ENCODE measurements at regions not wholly inside any gene's neighbourhood (a gene's known extent, or its start where the extent isn't known, plus 50 kb on each side); places are given as distances from the start of the nearest gene placed in this dataset.

- TF ChIP-seq CTCF (IDR thresholded peaks at IDR 0.05; ENCODE audit: control extremely low read depth, extremely low read depth, low read depth, missing control alignments), result no peak
- POLR2A ChIA-PET, result interaction anchor here (0.5 kb wide), 1 partner anchor 143 kb away, joined by 4 read pairs; no protein-coding TSS in a partner anchor
- CTCF ChIA-PET, result interaction anchor here (1.0 kb wide), 1 partner anchor 16 kb away, joined by 3 read pairs; no protein-coding TSS in a partner anchor
- DNase-seq (ENCODE audit: extremely low spot score), result no peak
Measured at GRCh38 chr16:86285938-86286921, 224.1 kb upstream of the FOXF1 start.

GRCh38 chr16:86286991-86287663, 223.2 kb upstream of the FOXF1 start:
- no peak for DNase-seq (ENCODE audit: extremely low spot score)
- CTCF ChIA-PET, result no interaction called here
- no peak for TF ChIP-seq CTCF (IDR thresholded peaks at IDR 0.05; ENCODE audit: control extremely low read depth, extremely low read depth, low read depth, missing control alignments)
- POLR2A ChIA-PET, result no interaction called here

- no peak for TF ChIP-seq CTCF (IDR thresholded peaks at IDR 0.05; ENCODE audit: control extremely low read depth, extremely low read depth, low read depth, missing control alignments)
- no peak for DNase-seq (ENCODE audit: extremely low spot score)
- ChIA-PET POLR2A (no interaction called here), CTCF (no interaction called here)
Measured at GRCh38 chr16:86287664-86288201, 222.6 kb upstream of the FOXF1 start.

- no peak for DNase-seq (ENCODE audit: extremely low spot score)
- ChIA-PET CTCF (no interaction called here), POLR2A (no interaction called here)
- no peak for TF ChIP-seq CTCF (IDR thresholded peaks at IDR 0.05; ENCODE audit: control extremely low read depth, extremely low read depth, low read depth, missing control alignments)
Measured at GRCh38 chr16:86288716-86289294, 221.5 kb upstream of the FOXF1 start.

GRCh38 chr16:86289304-86289703, 221.0 kb upstream of the FOXF1 start:
- no peak for DNase-seq (ENCODE audit: extremely low spot score)
- no peak for TF ChIP-seq CTCF (IDR thresholded peaks at IDR 0.05; ENCODE audit: control extremely low read depth, extremely low read depth, low read depth, missing control alignments)
- ChIA-PET POLR2A (no interaction called here), CTCF (no interaction called here)

- CTCF ChIA-PET, result no interaction called here
- no peak for DNase-seq (ENCODE audit: extremely low spot score)
- POLR2A ChIA-PET, result no interaction called here
- no peak for TF ChIP-seq CTCF (IDR thresholded peaks at IDR 0.05; ENCODE audit: control extremely low read depth, extremely low read depth, low read depth, missing control alignments)
Measured at GRCh38 chr16:86289907-86290306, 220.4 kb upstream of the FOXF1 start.
